Hepatocyte (in vitro differentiated cells): ENCODE measurements at regions not wholly inside any gene's neighbourhood (a gene's known extent, or its start where the extent isn't known, plus 50 kb on each side); places are given as distances from the start of the nearest gene placed in this dataset.

ENCODE experiments used
- EZH2 ChIP-seq: fragments of 200-600 bp; sonication (generic); IDR thresholded peaks from 2 replicates; pipeline ENCODE4 v1.6.1; 2016; ENCODE audit warnings: antibody characterized with exemption, mild to moderate bottlenecking, borderline replicate concordance
- EZH2phosphoT487 ChIP-seq: fragments of 200-600 bp; sonication (generic); IDR thresholded peaks from one replicate; pipeline ENCODE4 v1.6.1; 2018; ENCODE audit warnings: antibody characterized with exemption, mild to moderate bottlenecking, low read depth, moderate library complexity; ENCODE audit not compliant: unreplicated experiment, severe bottlenecking
- TF ChIP-seq, protein P1 (sequence below): fragments of 200-600 bp; sonication (generic); IDR thresholded peaks from 2 replicates; pipeline ENCODE4 v1.5.1; 2016; ENCODE audit warnings: antibody characterized with exemption, mild to moderate bottlenecking; ENCODE audit not compliant: poor library complexity

DNA sequence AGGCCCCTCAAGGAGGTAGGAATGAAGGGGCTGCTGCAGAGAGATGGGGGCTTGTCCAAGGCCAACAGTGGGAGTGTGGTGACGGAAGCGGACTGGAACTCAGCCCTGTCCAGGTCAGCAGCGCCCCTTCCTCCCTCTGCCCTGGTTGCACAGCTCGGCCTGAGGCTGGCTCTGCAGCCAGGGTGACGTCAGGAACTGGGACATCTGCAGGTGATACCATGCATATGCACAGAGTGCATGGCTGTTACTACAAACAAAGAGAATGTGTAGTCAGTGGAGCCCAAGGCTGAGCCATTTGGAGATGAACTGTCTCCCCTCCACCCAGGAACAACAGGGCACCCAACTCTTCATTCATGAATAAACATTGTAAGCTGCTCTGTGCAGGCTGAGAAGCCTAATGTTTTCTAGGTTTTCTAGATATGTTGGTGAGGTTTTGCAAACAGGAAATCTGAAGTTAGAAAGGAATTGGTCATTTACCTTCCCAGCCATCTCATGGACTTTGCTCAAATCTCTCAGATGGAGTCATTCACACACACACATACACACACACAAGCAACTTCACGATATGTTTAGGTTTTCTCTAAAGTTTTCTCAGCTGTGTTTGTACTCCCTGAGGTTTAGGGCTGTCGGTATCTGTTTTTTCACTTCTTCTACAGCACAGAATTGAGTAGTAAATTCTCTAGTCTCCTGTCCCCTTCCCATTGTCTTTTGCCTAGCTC lies 117.2 kb downstream of the TLE3 start:
- TF ChIP-seq, protein P1, sequence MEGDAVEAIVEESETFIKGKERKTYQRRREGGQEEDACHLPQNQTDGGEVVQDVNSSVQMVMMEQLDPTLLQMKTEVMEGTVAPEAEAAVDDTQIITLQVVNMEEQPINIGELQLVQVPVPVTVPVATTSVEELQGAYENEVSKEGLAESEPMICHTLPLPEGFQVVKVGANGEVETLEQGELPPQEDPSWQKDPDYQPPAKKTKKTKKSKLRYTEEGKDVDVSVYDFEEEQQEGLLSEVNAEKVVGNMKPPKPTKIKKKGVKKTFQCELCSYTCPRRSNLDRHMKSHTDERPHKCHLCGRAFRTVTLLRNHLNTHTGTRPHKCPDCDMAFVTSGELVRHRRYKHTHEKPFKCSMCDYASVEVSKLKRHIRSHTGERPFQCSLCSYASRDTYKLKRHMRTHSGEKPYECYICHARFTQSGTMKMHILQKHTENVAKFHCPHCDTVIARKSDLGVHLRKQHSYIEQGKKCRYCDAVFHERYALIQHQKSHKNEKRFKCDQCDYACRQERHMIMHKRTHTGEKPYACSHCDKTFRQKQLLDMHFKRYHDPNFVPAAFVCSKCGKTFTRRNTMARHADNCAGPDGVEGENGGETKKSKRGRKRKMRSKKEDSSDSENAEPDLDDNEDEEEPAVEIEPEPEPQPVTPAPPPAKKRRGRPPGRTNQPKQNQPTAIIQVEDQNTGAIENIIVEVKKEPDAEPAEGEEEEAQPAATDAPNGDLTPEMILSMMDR = no peak
- no peak for TF ChIP-seq EZH2
- no peak for TF ChIP-seq EZH2phosphoT487
